HG03342 (cell line): ENCODE measurements at regions not wholly inside any gene's neighbourhood (a gene's known extent, or its start where the extent isn't known, plus 50 kb on each side); places are given as distances from the start of the nearest gene placed in this dataset.
"Not testable (repeated sequence)": the region's sequence is repeated elsewhere in the genome, so short reads cannot be mapped to it uniquely, and the experiment has no call there.

Experiments
- ATAC-seq: cut with Tn5 transposase; IDR thresholded peaks from one replicate; pipeline ENCODE4 v1.9.1; 2021; ENCODE audit warnings: mild to moderate bottlenecking, moderate library complexity; ENCODE audit not compliant: unreplicated experiment

GRCh38 chr20:47982574-47983360, 197.5 kb upstream of the SULF2 start:
- no peak for ATAC-seq

DNA sequence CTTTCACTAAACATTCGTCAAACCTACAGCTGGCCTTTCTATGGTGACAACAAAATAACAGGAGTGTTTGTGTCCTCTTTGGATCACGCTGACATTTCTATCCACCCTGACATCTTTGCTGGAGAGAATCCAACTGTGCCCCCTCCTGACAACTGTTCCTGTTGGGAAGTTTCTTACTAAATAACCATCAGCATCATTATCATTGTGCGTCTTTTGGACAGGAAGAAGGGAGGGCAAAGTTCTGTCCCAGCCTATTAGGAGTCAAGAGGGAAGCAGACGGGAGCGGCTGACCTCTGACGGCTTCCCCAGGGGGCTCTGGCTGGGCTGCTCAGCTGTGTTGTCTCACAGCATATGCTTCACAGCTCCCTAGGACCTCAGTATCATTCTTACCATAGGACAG, 195.9 kb upstream of the SULF2 start:
- ATAC-seq: no peak

- ATAC-seq: no peak
These were observed 195.3 kb upstream of the SULF2 start for GRCh38 chr20:47980336-47981177.

DNA sequence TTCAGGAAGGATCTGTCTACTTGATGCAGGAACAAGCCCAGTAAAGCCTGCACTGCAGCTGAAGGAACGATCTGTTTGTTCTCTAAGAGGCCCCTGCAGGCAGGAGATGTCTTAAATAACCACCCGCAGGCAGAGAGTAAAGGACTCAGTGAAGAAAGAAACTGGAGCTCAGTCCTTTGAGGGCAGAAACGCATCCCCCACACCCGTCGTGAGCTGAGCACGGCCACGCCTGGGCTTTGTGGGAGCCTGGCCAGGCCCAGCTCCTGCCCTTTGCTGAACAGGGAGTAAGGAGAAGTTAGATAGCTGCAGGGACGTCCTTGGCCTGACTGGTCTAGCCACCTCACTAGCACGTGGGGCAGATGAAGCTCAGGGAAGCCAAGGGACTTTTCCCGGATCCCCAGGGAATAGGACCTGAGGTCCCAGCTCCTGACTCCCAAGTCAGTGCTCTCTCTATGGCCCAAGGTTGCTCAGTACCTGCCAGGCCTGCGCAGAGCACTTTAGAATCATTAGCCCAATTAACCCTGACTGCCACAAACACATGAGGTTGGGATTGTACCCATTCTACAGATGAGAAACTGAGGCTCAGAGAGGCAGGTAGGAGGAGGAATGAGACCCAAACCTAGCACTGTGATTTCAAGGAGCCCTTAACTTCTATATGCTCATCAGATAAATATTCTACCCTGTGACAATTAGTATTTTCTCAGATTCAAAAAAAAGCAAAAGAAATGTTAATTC, 194.2 kb upstream of the SULF2 start:
- ATAC-seq: not testable (repeated sequence)

GRCh38 chr20:47978428-47979120, 193.3 kb upstream of the SULF2 start:
- ATAC-seq: not testable (repeated sequence)

DNA sequence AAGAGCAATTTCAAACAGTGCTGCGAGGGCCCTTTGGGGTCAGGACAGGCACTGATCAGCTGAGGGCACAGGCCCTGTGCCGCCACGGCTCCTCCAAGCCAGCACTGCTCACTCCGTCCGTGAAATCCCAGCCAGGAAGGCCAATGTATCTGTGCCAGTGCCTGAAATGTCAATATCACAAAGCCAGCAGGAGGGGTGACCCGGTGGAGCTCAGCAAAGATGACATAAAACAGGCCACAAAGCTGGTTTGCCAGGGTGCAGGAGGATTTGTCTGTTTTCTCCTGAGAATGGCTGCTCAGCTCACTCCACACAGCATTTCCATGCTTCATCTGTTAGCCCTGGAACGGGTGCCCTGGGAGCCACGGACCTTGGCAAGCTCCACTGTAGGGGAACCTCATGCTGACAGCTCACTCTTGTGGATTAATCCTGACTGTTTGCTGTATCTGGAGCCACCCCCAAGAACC, 192.5 kb upstream of the SULF2 start:
- ATAC-seq: not testable (repeated sequence)

DNA sequence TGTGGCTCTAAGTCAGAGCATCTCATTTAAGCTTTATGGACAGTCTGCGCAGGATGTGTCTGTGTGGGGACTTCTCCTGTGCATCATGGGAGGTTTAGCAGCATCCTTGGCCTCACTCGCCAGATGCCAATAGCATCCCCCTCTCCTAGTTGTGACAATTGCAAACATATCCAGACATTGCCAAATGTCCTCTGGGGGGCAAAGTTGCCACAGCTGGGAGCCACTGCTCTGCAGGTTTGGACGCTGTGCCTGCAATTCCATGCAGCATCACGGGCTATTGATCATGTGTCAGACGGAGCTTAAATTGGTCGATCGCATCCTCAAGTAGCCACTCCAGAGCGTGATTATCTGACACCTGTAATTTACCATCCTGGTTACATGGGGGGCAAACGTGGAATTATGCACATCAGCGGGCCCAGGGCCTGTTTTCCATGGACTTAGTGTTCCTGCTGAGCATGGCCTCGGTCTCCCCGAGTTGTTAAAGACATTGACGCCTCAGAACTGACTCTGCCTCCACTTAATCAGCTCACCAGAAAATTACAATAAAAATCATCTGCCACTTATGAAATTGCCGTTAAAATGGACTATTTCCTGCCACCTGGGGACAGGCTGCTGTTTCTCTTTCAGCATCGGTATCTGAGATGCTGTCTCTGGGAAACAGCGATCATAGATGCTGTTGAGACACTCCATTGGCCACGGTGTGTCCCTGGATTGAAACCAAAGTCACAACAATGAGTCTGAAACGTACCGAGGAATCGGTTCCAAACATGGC, 191.9 kb upstream of the SULF2 start:
- ATAC-seq: not testable (repeated sequence)

- no peak for ATAC-seq
These were observed 189.1 kb upstream of the SULF2 start for GRCh38 chr20:47974234-47974878.

- ATAC-seq: no peak
These were observed 188.4 kb upstream of the SULF2 start for GRCh38 chr20:47973519-47974233.

DNA sequence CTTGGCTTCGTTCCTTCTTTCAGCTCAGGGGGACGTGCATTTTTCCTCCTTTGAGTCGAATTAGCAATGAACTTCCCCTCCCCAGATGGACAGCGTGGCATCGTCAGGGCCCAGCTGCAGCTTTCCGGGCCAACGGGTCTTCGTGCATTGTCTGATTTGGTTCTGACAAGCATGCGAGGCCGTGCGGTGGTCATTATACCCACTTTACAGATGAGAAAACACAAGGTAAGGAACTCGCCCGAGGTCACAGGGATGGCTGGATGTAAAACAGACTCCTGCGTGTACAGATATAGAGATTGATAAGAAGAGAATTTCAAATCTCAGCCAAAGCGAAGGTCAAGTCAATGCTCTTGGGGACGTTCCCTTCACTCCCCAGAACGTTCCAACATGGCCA, 187.6 kb upstream of the SULF2 start:
- no peak for ATAC-seq

- not testable (repeated sequence) for ATAC-seq
These were observed 187.1 kb upstream of the SULF2 start for GRCh38 chr20:47972297-47972915.

GRCh38 chr20:47971058-47971791, 185.9 kb upstream of the SULF2 start:
- no peak for ATAC-seq

DNA sequence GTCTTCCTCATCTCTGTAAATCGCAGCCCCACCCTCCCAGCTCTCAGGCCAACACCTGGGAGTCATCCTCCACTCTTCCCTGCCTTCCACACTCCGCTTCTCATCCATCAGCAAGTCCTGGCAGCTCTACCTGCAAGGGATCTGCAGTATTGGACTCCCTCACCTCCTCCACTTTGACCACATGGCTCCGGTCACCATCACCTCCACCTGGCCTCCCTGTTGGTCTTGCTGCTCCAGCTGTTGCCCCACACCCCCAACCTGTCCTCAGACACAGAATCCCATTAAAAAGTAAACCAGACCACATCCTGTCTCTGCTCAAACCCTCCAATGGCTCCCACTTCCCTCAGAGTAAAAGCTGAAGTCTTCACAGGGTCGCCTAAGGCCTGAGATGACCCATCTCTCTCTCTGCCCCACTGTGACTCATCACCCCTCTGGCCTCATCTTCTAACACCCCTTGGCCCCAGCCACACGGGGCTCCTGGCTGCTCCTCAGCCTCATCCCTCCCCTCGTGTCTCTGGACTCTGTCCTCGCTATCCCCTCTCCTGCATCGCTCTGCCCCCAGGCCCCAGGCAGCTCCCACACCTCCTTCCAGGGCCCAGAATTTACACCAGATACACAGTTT, 185.1 kb upstream of the SULF2 start:
- ATAC-seq: no peak

GRCh38 chr20:47969426-47969825, 184.1 kb upstream of the SULF2 start:
- ATAC-seq: no peak

- no peak for ATAC-seq
These were observed 183.4 kb upstream of the SULF2 start for GRCh38 chr20:47968541-47969310.

DNA sequence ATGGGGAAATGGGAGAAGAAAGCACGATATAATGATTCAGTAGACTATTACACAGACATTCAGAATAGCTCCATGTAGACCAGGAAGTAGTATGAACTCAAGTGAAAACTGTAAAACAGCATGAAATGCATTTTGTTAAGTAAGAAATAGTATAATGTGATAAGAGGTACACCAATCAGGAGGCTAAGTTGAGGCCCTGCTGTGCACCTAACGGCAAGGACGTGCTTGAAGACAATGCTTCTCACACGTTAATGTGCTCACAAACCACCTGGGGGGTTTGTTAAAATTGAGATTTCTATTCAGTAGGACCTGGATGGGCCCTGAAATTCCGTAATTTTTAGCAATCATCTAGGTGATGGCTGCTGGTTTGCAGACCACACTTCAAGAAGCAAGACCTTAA, 178.9 kb upstream of the SULF2 start:
- ATAC-seq: no peak
